ENCODE measurements at regions not wholly inside any gene's neighbourhood (a gene's known extent, or its start where the extent isn't known, plus 50 kb on each side); places are given as distances from the start of the nearest gene placed in this dataset.

- H3K4me1 ChIP-seq = no peaks in the 10 kb centered on the region
- no peaks in the 10 kb centered on the region for H3K27me3 ChIP-seq
- H3K9me3 ChIP-seq = no peaks in the 10 kb centered on the region
- no peak for TF ChIP-seq CTCF (IDR thresholded peaks at IDR 0.05; ENCODE audit: low read depth, low read length)
- no peaks in the 10 kb centered on the region for H3K36me3 ChIP-seq
- DNase-seq = no peak
- H3K4me3 ChIP-seq (ENCODE audit: low read depth, low read length) = no peak overlapping the region
Measured at GRCh38 chr6:168216117-168216516, 103.5 kb downstream of the DACT2 start.

- TF ChIP-seq CTCF (IDR thresholded peaks at IDR 0.05; ENCODE audit: low read depth, low read length) = no peak
- Histone ChIP-seq H3K4me3 (ENCODE audit: low read depth, low read length) (no peak overlapping the region), H3K27me3 (no peaks in the 10 kb centered on the region), H3K36me3 (no peaks in the 10 kb centered on the region), H3K4me1 (no peaks in the 10 kb centered on the region), H3K9me3 (no peaks in the 10 kb centered on the region)
- no peak for DNase-seq
Measured at GRCh38 chr6:168215121-168215808, 104.3 kb downstream of the DACT2 start.

- no peaks in the 10 kb centered on the region for H3K27me3 ChIP-seq
- TF ChIP-seq CTCF (IDR thresholded peaks at IDR 0.05; ENCODE audit: low read depth, low read length) = no peak
- no peak overlapping the region for H3K4me3 ChIP-seq (ENCODE audit: low read depth, low read length)
- H3K9me3 ChIP-seq = no peaks in the 10 kb centered on the region
- H3K4me1 ChIP-seq = no peaks in the 10 kb centered on the region
- no peaks in the 10 kb centered on the region for H3K36me3 ChIP-seq
- DNase-seq = no peak
Measured at GRCh38 chr6:168214586-168215104, 104.9 kb downstream of the DACT2 start.

GRCh38 chr6:168213121-168213524 lies 106.5 kb downstream of the DACT2 start:
- Histone ChIP-seq H3K27me3 (no peaks in the 10 kb centered on the region), H3K4me3 (ENCODE audit: low read depth, low read length) (no peak overlapping the region), H3K4me1 (no peaks in the 10 kb centered on the region), H3K9me3 (no peaks in the 10 kb centered on the region), H3K36me3 (no peaks in the 10 kb centered on the region)
- DNase-seq = no peak
- no peak for TF ChIP-seq CTCF (IDR thresholded peaks at IDR 0.05; ENCODE audit: low read depth, low read length)

GRCh38 chr6:168212362-168212761 lies 107.2 kb downstream of the DACT2 start:
- H3K36me3 ChIP-seq = no peaks in the 10 kb centered on the region
- H3K27me3 ChIP-seq = no peaks in the 10 kb centered on the region
- H3K4me1 ChIP-seq = no peaks in the 10 kb centered on the region
- no peak overlapping the region for H3K4me3 ChIP-seq (ENCODE audit: low read depth, low read length)
- no peaks in the 10 kb centered on the region for H3K9me3 ChIP-seq
- DNase-seq = no peak
- TF ChIP-seq CTCF (IDR thresholded peaks at IDR 0.05; ENCODE audit: low read depth, low read length) = no peak

- TF ChIP-seq CTCF (IDR thresholded peaks at IDR 0.05; ENCODE audit: low read depth, low read length) = no peak
- Histone ChIP-seq H3K4me1 (no peaks in the 10 kb centered on the region), H3K4me3 (ENCODE audit: low read depth, low read length) (no peak overlapping the region), H3K9me3 (no peaks in the 10 kb centered on the region), H3K36me3 (no peaks in the 10 kb centered on the region), H3K27me3 (no peaks in the 10 kb centered on the region)
- no peak for DNase-seq
Measured at GRCh38 chr6:168211681-168212080, 107.9 kb downstream of the DACT2 start.

Data from BE2C (cell line).